ENCODE measurements at regions not wholly inside any gene's neighbourhood (a gene's known extent, or its start where the extent isn't known, plus 50 kb on each side); places are given as distances from the start of the nearest gene placed in this dataset.
"Not testable (repeated sequence)": the region's sequence is repeated elsewhere in the genome, so short reads cannot be mapped to it uniquely, and the experiment has no call there.

DNA sequence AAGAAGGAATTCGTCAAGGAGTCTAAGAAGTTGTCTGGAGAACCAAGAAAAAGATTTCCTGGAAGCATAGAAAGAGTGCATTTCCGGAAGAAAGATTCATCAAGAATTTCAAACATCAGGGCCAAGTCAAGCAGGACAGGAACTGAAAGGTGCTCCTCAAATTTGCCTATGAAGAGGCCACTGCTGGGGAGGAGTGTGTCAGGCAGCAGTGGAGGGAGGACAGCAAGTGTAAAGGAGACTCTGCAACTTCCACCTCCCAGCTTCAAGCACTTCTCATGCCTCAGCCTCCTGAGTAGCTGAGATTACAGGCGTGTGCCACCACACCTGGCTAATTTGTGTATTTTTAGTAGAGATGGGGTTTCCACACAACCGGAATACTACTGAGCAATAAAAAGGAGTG is 105.8 kb upstream of the PLEKHM1 start:
- intact Hi-C loops (cut with micrococcal nuclease; ENCODE audit: unreplicated experiment); ATAC-seq; H3K9ac ChIP-seq (ENCODE audit: insufficient read depth, low read depth, low read length); H3K4me2 ChIP-seq (ENCODE audit: low read depth, low read length); H3K4me1 ChIP-seq (ENCODE audit: insufficient read depth, low read length); H3K79me2 ChIP-seq (ENCODE audit: insufficient read depth, low read length); H4K20me1 ChIP-seq (ENCODE audit: insufficient read depth, low read length); CTCF ChIA-PET (ENCODE audit: low intra/inter-chr PET ratio, low total read pairs); H3K4me3 ChIP-seq (replicated peaks in 1 of 3; ENCODE audit: insufficient read depth in 1 of 3, low read depth in 2 of 3, low read length in 3 of 3); H3K36me3 ChIP-seq (replicated peaks in 1 of 2; ENCODE audit: control insufficient read depth in 1 of 2, insufficient read depth in 2 of 2, low read length in 2 of 2); H3K27me3 ChIP-seq (ENCODE audit: control insufficient read depth in 1 of 2, insufficient read depth in 2 of 2, low read length in 2 of 2); FAIRE-seq; H2AFZ ChIP-seq (ENCODE audit: low read length); POLR2A ChIA-PET; H3K9me3 ChIP-seq (ENCODE audit: low read length); H3K27ac ChIP-seq (ENCODE audit: extremely low read length, insufficient read depth, low read length); BruUV-seq (replicated peaks); DNase-seq (ENCODE audit: low spot score): not testable (repeated sequence)
- in situ Hi-C loops (cut with HindIII; ENCODE audit: extremely low pct_ligation_motif_present, low pct_unique_long_range_greater_than_20kb): loop anchor here (25.0 kb wide), 1 partner anchor 666 kb away; no protein-coding TSS in a partner anchor
- TF ChIP-seq ZNF263 (CRISPR knock-in tag; IDR thresholded peaks at IDR 0.05): peak; percentile 41; the same call in 1 of the 2 replicates
- 18% methylated on average over 4 of the region's 4 CpGs for WGBS (ENCODE audit: low lambda C conversion rate)

DNA sequence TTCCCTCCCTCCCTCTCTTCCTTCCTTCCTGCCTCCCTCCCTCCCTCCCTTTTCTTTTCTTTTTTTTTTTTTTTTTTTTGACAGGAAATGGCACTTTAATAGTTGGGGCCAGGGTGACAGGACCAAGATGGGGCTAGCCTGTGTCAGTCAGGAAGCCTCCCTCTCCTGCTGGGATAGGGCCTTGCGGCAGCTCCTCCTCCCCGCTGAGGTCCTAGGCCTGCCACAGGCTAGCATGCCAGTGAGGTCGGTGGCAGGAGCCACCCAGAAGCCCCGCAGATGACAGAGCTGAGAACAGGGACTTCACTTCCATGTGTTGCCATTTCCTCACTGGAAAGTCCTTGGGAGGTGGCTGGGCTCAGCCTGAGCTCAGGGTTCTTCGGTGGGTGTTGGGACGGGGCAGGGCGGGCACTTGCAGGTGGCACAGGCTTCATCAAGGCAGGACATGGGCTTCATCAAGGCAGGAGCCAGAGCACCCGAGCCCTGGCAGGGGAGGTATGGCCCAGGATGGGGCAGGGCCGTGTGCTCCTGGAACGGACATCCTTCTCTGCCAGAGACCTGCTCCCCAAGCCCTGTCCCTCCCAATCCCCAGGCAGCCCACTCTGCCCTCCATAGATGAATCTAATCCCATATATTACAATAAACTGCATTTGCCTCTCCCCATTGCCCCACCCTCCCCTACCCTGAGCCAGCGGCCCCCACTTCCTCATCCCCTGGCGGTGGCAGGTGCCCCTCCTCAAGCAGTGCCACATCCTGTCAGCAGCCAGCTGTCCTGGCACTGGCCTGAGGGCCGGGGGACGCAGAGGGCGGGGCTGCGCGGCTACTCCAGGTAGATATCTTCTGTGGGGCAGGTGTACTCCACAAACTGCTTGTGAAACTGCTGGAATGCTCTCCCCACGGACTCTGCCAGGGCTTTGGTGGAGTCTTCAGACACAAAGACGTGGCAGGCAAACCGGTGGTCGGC is 109.8 kb upstream of the PLEKHM1 start:
- H3K36me3 ChIP-seq (replicated peaks in 1 of 2; ENCODE audit: control insufficient read depth in 1 of 2, insufficient read depth in 2 of 2, low read length in 2 of 2); intact Hi-C loops (cut with micrococcal nuclease; ENCODE audit: unreplicated experiment); H3K4me1 ChIP-seq (ENCODE audit: insufficient read depth, low read length); H3K4me2 ChIP-seq (ENCODE audit: low read depth, low read length); H3K79me2 ChIP-seq (ENCODE audit: insufficient read depth, low read length); H3K27me3 ChIP-seq (ENCODE audit: control insufficient read depth in 1 of 2, insufficient read depth in 2 of 2, low read length in 2 of 2); POLR2A ChIA-PET; H2AFZ ChIP-seq (ENCODE audit: low read length); DNase-seq (ENCODE audit: low spot score); CTCF ChIA-PET (ENCODE audit: low intra/inter-chr PET ratio, low total read pairs); BruUV-seq (replicated peaks); FAIRE-seq; H3K4me3 ChIP-seq (replicated peaks in 1 of 3; ENCODE audit: insufficient read depth in 1 of 3, low read depth in 2 of 3, low read length in 3 of 3); H3K9ac ChIP-seq (ENCODE audit: insufficient read depth, low read depth, low read length); in situ Hi-C loops (cut with HindIII; ENCODE audit: extremely low pct_ligation_motif_present, low pct_unique_long_range_greater_than_20kb); H3K9me3 ChIP-seq (ENCODE audit: low read length); H4K20me1 ChIP-seq (ENCODE audit: insufficient read depth, low read length); H3K27ac ChIP-seq (ENCODE audit: extremely low read length, insufficient read depth, low read length): not testable (repeated sequence)
- peak; percentile 73 for ATAC-seq
- WGBS (ENCODE audit: low lambda C conversion rate): 51% methylated on average over 7 of the region's 21 CpGs
